Chondrocyte (in vitro differentiated cells): ENCODE measurements at regions not wholly inside any gene's neighbourhood (a gene's known extent, or its start where the extent isn't known, plus 50 kb on each side); places are given as distances from the start of the nearest gene placed in this dataset.

Source experiments
- DNase-seq: peaks from one replicate; pipeline ENCODE4 v3.0.0; 2021; ENCODE audit warnings: mixed read lengths, low spot score
- H3K27ac Mint-ChIP-seq: one replicate; pipeline ENCODE4 v1.8.0; 2021; ENCODE audit warnings: mild to moderate bottlenecking, moderate library complexity, mixed read lengths; ENCODE audit not compliant: unreplicated experiment
- H3K27me3 Mint-ChIP-seq: 2 replicates; pipeline ENCODE4 v1.8.0; 2021; ENCODE audit warnings: low read depth, mixed read lengths
- H3K36me3 Mint-ChIP-seq: 2 replicates; pipeline ENCODE4 v1.8.0; 2021; ENCODE audit warnings: low read depth, mixed read lengths
- H3K4me1 Mint-ChIP-seq: 2 replicates; pipeline ENCODE4 v1.8.0; 2021; ENCODE audit warnings: low read depth, mild to moderate bottlenecking, mixed read lengths
- H3K4me3 Mint-ChIP-seq: one replicate; pipeline ENCODE4 v1.8.0; 2021; ENCODE audit warnings: mild to moderate bottlenecking, moderate library complexity, mixed read lengths; ENCODE audit not compliant: unreplicated experiment
- H3K9me3 Mint-ChIP-seq: 2 replicates; pipeline ENCODE4 v1.8.0; 2021; ENCODE audit warnings: low read depth, mixed read lengths
- TF ChIP-seq, protein P1 (sequence below): fragments of 200-600 bp; sonication (generic); IDR thresholded peaks from 2 replicates; pipeline ENCODE4 v1.5.0; 2021; ENCODE audit warnings: antibody characterized with exemption, mild to moderate bottlenecking, moderate library complexity

DNA sequence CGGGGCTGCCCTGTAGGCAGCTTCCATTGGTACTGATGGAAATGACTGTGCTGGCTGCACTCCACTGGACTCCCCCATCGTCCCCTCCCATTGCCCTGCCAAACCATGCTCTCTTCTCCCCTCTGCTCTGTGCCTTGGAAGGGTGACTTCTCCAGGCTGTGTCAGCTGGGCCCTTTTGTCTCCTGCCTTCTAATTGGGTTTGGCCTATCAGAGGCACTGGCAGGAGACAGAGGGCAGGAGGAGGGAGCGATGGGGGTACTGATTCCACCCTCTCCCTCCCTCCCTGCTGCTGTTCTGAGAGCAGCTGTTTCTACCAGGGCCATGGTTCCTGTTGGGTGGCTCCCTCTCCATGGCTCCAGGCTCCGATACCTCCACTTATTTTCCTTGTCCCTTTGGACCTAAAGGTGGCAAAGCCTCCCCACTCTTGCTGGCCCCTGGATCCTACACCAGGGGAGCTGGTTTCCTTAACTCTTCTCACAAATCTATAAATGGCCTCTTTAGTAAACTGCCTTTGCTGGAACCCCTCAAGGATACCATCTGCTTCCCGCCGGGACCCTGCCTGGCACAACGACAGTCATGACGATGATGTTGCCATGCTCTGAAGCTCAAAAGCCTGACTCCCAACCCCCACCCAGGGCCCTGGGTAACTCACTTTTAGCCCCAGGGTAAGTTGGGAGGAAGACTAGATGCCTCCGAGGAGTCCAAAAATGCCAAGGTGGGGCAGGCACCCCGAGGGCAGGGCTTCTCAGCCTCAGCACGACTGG, 123.8 kb upstream of the RPL38 start:
- Mint-ChIP-seq H3K27ac (no peak overlapping the region), H3K36me3 (no peaks in the 10 kb centered on the region), H3K27me3 (peaks cover 41% of the 10 kb centered on the region), H3K4me3 (no peak overlapping the region), H3K4me1 (no peaks in the 10 kb centered on the region), H3K9me3 (peaks cover under 1% of the 10 kb centered on the region)
- no peak for DNase-seq
- TF ChIP-seq, protein P1, sequence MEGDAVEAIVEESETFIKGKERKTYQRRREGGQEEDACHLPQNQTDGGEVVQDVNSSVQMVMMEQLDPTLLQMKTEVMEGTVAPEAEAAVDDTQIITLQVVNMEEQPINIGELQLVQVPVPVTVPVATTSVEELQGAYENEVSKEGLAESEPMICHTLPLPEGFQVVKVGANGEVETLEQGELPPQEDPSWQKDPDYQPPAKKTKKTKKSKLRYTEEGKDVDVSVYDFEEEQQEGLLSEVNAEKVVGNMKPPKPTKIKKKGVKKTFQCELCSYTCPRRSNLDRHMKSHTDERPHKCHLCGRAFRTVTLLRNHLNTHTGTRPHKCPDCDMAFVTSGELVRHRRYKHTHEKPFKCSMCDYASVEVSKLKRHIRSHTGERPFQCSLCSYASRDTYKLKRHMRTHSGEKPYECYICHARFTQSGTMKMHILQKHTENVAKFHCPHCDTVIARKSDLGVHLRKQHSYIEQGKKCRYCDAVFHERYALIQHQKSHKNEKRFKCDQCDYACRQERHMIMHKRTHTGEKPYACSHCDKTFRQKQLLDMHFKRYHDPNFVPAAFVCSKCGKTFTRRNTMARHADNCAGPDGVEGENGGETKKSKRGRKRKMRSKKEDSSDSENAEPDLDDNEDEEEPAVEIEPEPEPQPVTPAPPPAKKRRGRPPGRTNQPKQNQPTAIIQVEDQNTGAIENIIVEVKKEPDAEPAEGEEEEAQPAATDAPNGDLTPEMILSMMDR: no peak

DNA sequence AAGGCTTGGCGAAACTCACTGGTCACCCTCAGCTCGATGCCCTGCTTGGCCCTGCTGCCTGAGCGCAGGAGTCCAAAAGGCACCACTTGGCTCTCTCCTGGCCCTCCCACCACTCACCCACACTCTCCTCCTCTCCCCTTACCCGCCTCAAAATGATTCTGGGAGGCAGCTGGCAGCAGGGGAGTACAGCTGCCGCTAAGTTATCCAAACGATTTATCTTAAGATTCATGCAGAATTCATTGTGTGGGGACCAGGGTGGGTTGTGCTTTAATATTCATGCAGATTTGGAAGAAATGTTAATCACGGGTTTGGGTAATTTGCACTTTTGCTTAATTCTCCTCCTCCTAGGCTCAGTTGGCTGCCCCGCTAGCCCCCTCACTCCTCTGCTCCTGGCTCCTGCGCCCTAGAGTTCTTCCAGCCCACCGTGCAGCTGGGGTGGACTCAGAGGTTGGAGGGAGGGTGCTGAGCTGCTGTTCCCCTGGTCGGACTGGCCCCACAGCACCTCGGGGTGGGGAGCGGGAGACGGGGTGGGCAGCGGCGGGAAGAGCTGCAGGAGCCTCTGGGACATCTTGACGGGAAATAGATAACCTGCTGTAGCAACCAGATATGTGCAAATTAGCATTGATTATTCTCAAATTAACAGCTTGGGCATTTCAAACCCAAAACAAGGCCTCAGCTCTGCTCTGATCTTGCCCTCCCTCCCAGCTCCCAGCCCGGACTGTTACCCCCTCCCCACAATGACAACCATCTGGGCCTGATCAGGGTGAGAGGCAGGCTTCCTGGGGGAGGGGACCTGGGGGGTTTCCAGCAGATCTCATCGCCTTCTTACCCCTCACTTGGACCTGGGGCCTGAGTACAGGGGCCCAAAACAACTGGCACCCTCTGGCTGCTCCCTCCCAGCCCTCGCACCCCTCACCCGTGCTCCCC, 122.6 kb upstream of the RPL38 start:
- no peak for DNase-seq
- Mint-ChIP-seq H3K27ac (peak overlapping the region; percentile 3), H3K9me3 (peaks cover 10% of the 10 kb centered on the region), H3K27me3 (peaks cover 43% of the 10 kb centered on the region), H3K4me1 (no peaks in the 10 kb centered on the region), H3K4me3 (no peak overlapping the region), H3K36me3 (no peaks in the 10 kb centered on the region)
- TF ChIP-seq, protein P1: no peak

DNA sequence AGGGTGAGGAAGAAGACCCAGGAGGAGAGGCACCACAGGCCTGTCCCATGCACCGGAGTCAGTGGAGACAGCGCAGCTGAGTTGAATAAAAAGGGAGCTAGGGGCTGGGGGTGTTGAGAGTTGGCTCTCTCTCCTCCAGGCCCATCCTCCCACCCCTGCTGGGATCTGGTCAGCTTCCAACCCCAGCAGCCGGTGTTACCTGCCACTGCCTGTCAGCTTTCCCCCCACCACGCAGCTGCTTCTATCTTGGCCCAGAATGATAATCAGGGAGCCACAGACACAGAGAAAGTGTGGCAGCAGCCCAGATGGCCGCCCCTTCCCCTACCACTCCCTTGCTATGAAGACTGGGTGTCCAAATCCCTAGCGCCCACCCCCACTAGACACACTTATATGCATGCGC, 120.6 kb upstream of the RPL38 start:
- H3K27me3 Mint-ChIP-seq: peaks cover 44% of the 10 kb centered on the region
- H3K9me3 Mint-ChIP-seq: peaks cover 10% of the 10 kb centered on the region
- no peaks in the 10 kb centered on the region for H3K36me3 Mint-ChIP-seq
- DNase-seq: no peak
- H3K4me3 Mint-ChIP-seq: no peak overlapping the region
- TF ChIP-seq, protein P1: no peak
- H3K4me1 Mint-ChIP-seq: no peaks in the 10 kb centered on the region
- no peak overlapping the region for H3K27ac Mint-ChIP-seq

DNA sequence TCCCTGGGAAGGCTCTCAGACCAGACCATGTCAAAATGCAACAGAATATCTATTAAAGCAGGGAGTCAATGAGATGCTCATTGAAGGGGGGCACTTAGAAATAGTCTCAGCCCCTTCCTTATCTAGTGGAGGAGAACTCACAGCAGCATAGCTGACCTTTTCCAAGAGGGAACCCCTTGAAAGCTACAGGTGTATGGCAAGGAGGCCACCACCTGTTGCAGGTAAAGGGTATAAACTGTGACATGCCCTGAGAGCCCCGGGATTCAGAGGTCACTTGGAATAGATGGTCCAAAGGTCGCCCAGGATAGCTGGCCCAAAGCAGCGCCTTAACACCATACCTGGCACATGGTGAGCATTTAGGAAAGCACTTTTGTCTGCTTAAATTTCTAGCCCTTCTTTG, 120.2 kb upstream of the RPL38 start:
- Mint-ChIP-seq H3K4me3 (no peak overlapping the region), H3K27me3 (peaks cover 47% of the 10 kb centered on the region), H3K27ac (no peak overlapping the region), H3K36me3 (no peaks in the 10 kb centered on the region), H3K9me3 (peaks cover 10% of the 10 kb centered on the region), H3K4me1 (no peaks in the 10 kb centered on the region)
- DNase-seq: no peak
- TF ChIP-seq, protein P1: no peak

DNA sequence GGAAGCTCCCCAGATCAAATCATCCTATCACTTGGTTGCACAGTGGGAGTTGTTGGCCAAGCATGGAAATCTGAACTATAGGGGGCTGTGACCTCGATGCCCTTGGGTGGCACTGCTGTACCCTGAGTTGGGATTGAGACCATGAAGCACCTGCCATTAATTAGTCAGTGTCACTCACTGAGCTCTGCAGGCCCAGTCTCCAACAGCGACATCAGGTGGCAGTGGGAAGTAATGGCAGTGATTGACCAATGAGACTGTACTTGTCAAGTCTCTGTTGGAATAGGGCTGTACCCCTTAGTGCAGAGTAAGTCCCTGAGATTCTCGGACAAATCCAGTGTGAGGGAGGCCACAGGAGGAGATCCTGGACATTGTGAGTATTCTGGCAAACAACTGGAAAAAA, 118.0 kb upstream of the RPL38 start:
- no peaks in the 10 kb centered on the region for H3K4me1 Mint-ChIP-seq
- H3K27ac Mint-ChIP-seq: no peak overlapping the region
- TF ChIP-seq, protein P1: peak; percentile 46
- no peak overlapping the region for H3K4me3 Mint-ChIP-seq
- peaks cover 11% of the 10 kb centered on the region for H3K9me3 Mint-ChIP-seq
- no peaks in the 10 kb centered on the region for H3K36me3 Mint-ChIP-seq
- no peak for DNase-seq
- H3K27me3 Mint-ChIP-seq: peaks cover 40% of the 10 kb centered on the region
